HG02884 (cell line): ENCODE measurements at regions not wholly inside any gene's neighbourhood (a gene's known extent, or its start where the extent isn't known, plus 50 kb on each side); places are given as distances from the start of the nearest gene placed in this dataset.
"Not testable (repeated sequence)": the region's sequence is repeated elsewhere in the genome, so short reads cannot be mapped to it uniquely, and the experiment has no call there.

Experiments used
- ATAC-seq: cut with Tn5 transposase; IDR thresholded peaks from one replicate; pipeline ENCODE4 v1.9.1; 2021; ENCODE audit warnings: mild to moderate bottlenecking, moderate library complexity; ENCODE audit not compliant: unreplicated experiment

GRCh38 chr6:51213811-51214210, 395.1 kb downstream of the TFAP2B start:
- ATAC-seq: no peak

GRCh38 chr6:51214442-51214841, 395.8 kb downstream of the TFAP2B start:
- ATAC-seq: no peak

DNA sequence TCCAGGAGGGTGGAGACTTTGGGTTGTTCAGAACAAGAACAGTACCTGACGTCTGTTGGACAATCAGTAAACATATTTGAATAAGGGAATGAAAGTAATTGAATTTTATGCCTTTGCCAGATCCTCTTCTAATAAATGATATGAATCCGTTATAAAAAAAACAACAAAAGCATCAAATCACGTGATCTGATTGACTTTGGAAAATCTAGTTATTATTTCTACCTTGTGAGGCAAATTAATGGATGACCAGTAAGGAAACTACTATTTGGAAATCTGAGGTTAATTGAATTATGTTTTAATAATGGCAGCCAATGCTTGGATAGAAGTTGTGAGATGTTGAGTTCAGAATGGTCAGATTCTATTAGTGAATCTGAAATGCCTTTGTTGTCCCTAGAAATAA, 399.5 kb downstream of the TFAP2B start:
- ATAC-seq: no peak

- not testable (repeated sequence) for ATAC-seq
Measured at GRCh38 chr6:51224580-51225240, 406.0 kb downstream of the TFAP2B start.

DNA sequence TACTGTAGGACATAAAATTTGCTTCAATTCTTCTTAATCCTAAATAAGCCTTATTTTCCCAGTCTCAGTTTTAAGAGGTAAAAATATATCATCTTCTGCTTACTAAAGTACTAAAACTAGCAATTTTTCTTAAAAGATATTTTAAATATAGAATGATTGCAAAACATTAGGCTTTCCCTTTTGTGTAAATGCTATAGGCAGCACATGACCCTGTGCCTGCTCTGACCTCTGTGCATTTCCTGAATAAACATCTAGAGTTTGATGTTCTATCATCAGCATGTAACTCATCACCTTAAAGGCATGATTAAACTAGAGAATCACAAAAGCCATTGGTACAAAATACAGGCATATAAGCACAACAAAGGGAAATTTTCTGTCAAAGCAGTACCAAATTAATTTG, 422.7 kb downstream of the TFAP2B start:
- ATAC-seq: no peak

DNA sequence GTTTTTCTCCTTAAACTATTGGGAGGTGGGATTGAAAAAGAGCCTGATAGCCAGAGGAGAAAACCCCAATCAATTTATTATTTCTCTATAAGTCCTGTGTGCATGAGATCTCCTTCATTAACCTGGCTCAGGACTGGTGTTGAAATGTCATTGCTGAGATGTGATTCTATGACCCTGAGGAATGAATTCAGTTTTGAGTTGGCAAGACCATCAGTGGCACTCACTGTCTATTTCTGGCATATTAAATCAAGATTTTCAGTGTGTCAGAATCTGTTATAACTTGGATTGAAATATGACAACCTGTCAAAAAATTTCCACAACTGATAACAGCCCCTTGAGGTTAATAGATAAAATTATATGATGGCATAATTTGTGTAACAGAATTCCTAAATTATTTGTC, 431.1 kb downstream of the TFAP2B start:
- ATAC-seq: no peak

DNA sequence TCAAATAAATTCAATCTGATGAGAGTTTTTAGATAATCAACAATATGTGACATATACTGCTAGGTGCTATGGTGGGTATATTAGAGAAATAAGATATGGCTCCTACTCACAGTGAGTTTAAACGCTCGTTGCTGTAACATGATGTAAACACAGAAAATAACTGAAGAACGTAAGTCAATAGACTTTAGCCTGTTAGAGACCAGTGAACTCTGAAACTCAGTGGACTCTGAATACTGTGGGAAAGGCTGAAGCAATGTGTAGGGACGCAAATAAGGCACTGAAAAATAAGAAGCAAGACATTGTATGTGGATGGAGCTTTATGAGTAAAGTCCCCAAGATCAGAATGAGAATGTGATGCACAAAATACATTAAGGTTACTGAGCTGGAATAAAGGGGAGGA, 431.6 kb downstream of the TFAP2B start:
- ATAC-seq: no peak

DNA sequence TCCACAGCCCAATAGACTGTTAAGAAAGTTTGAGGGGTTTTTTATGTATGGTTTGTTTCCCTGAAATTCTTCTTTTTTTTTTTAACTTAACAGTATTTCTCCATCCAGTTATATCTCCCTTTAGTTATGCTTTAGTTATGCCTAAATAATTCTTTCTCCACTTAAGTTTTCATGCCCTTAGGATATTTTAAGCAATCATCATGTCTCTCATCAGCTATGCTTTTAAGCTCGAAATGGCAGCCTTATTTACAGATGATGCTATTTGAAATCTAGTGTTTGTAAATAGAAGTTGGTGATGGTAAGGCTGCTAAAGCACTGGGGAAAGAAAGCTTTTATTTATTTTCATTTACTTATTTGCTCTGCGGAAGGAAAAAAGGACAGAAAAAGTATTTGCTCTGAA, 439.3 kb downstream of the TFAP2B start:
- no peak for ATAC-seq

DNA sequence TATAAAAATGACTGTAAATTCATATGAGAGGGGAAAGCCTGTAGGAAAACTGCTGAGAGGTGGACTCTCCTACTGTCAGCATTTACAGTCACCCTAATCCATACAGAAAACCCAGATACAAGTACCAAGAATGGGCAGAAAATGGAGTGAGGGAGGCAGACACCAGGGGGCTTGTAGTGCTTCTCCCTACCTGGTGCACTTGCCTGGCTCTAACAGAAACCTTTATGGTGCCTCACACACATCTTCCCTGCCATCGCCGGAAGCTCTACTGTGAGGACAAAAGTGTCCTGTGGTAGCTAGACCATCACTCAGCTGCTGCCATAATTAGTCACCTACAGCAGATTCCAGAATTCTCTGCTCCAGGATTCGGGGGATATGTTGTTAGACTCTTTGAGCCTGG, 441.3 kb downstream of the TFAP2B start:
- no peak for ATAC-seq

- ATAC-seq: no peak
Measured at GRCh38 chr6:51261691-51262090, 443.0 kb downstream of the TFAP2B start.

- no peak for ATAC-seq
Measured at GRCh38 chr6:51265426-51265825, 446.8 kb downstream of the TFAP2B start.

- ATAC-seq: no peak
Measured at GRCh38 chr6:51266604-51267003, 447.9 kb downstream of the TFAP2B start.

DNA sequence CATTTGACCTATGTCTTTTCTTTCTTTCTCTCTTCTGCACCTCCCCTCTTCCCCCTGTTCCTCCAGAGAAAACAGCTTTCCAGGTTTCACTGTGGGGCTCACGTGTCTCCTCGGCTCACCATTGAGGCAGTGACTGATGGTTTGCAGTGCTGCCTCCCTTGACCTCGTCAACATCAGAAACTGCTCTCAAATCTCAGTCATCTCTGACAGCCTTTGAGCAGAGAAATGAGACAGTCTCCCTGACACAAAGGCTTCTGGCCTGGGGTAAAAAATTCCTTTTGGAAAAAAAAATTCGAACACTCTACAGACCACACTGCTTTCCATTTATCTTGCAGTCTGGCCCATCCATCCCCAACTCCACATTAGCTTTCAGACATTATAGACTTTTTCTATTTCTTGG, 450.0 kb downstream of the TFAP2B start:
- ATAC-seq: no peak

DNA sequence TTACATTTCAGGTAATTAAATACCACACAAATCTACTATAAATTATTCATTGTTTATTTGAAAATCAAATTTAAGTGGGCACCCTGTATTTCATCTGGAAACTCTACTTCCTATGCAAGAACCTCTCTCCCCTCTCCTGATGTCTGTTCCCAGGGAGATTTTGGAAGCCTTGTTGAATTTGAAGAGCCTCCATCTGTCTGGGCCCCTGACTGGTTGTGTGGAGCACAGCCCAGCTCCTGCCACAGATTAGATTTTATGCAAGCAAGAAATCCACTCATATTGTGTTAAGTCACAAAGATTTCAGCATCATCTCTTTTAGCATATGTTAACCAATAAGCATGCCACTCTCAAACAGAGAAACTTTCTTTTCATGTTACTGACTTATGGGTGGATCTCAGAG, 451.2 kb downstream of the TFAP2B start:
- no peak for ATAC-seq

DNA sequence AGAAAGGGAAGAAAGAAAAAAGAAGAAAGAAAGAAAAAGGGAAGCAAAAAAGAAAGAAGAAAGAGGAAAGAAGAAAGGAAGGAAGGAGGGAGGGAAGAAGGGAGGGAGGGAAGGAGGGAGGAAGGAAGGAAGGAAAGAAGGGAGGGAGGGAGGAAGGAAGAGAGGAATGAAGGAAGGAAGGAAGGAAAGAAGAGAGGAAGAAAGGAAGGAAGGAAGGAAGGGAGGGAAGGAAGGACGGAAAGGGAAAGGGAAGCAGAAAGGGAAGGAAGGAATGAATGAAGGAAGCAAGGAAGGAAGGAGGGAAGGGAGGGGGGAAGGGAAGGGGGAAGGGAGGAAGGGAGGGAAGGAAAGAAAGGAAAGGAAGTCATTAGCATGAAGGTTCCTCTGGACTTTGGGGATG, 452.9 kb downstream of the TFAP2B start:
- ATAC-seq: no peak

GRCh38 chr6:51273228-51273961, 454.7 kb downstream of the TFAP2B start:
- no peak for ATAC-seq

DNA sequence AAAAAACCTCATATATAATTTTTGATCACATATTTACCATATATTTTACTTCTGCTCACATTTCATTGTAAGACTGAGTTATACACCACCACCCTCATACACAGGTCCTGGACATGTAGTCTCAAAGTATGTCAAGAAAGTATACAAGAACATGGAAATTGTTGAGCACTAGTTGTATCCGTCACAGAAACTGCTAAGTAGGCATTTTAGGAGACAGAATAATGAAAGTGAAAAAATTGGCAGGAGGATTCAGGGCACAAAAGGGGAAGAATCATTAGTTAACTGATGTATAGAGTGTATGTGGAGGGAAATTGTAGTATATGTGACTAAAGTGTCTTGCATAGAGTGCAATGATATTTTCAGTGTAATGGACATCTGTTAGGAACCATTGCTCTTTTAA, 458.8 kb downstream of the TFAP2B start:
- no peak for ATAC-seq

- ATAC-seq: no peak
Measured at GRCh38 chr6:51282026-51282425, 463.4 kb downstream of the TFAP2B start.

DNA sequence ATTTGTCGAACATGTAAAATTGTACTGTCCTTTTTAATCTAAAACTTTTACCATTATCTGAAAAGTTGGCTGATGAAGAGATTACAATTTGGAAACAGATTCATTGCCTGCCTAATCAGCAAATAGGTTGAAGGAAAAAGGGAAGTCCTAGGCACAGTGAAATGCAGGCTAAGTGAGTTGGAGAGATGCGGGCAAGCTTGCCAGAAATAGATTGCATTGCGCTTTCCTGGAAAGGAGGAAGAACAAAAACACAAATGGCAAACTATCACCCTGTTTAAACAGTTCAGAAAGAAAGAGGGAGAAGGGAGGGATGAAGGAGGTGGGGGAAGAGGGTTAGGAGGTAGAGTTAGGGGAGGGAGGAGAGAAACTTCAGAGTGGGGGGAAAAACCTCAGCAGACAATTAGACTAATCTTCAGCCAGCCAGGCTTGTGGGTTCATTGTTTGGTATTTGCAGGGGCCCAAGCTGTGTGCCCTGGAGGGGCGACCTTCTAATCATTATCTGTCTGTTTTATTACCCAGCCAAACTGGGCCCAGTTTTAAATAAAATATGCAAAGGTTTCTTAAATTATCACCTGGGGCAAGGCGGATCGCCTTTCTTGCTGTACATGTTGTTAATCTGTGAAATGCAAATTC, 465.2 kb downstream of the TFAP2B start:
- no peak for ATAC-seq

- ATAC-seq: no peak
Measured at GRCh38 chr6:51285876-51286275, 467.2 kb downstream of the TFAP2B start.

- ATAC-seq: no peak
Measured at GRCh38 chr6:51289041-51289440, 470.4 kb downstream of the TFAP2B start.

- no peak for ATAC-seq
Measured at GRCh38 chr6:51292659-51293058, 474.0 kb downstream of the TFAP2B start.
